ENCODE measurements at regions not wholly inside any gene's neighbourhood (a gene's known extent, or its start where the extent isn't known, plus 50 kb on each side); places are given as distances from the start of the nearest gene placed in this dataset.
"Not testable (repeated sequence)": the region's sequence is repeated elsewhere in the genome, so short reads cannot be mapped to it uniquely, and the experiment has no call there.

GRCh38 chr2:41000374-41000773 lies 548.5 kb upstream of the SLC8A1 start:
- CTCF ChIA-PET, result no interaction called here

GRCh38 chr2:41000906-41001305 lies 549.0 kb upstream of the SLC8A1 start:
- no peak overlapping the region for H3K4me3 Mint-ChIP-seq
- H3K36me3 Mint-ChIP-seq (ENCODE audit: low read depth), result no peaks in the 10 kb centered on the region
- CTCF ChIA-PET, result no interaction called here

More at GRCh38 chr2:41000374-41000773, 548.5 kb upstream of the SLC8A1 start:
- Mint-ChIP-seq H3K4me3 (no peak overlapping the region), H3K27ac (no peak overlapping the region), H3K27me3 (ENCODE audit: low read depth) (no peaks in the 10 kb centered on the region), H3K36me3 (ENCODE audit: low read depth) (no peaks in the 10 kb centered on the region), H3K9me3 (ENCODE audit: insufficient read depth) (no peaks in the 10 kb centered on the region), H3K4me1 (ENCODE audit: low read depth) (no peaks in the 10 kb centered on the region)
- POLR2A ChIA-PET, result no interaction called here
- ATAC-seq (no peak), DNase-seq (no peak)

GRCh38 chr2:41004700-41005099 lies 552.8 kb upstream of the SLC8A1 start:
- Mint-ChIP-seq H3K27ac (no peak overlapping the region), H3K4me1 (ENCODE audit: low read depth) (no peaks in the 10 kb centered on the region), H3K36me3 (ENCODE audit: low read depth) (no peaks in the 10 kb centered on the region), H3K9me3 (ENCODE audit: insufficient read depth) (no peaks in the 10 kb centered on the region), H3K27me3 (ENCODE audit: low read depth) (no peaks in the 10 kb centered on the region), H3K4me3 (no peak overlapping the region)
- DNase-seq, result no peak
- POLR2A ChIA-PET, result no interaction called here
- CTCF ChIA-PET, result no interaction called here
- ATAC-seq, result no peak

More at GRCh38 chr2:41000906-41001305, 549.0 kb upstream of the SLC8A1 start:
- DNase-seq (no peak), ATAC-seq (no peak)
- no peaks in the 10 kb centered on the region for H3K9me3 Mint-ChIP-seq (ENCODE audit: insufficient read depth)
- POLR2A ChIA-PET, result no interaction called here
- H3K4me1 Mint-ChIP-seq (ENCODE audit: low read depth), result no peaks in the 10 kb centered on the region
- H3K27ac Mint-ChIP-seq, result no peak overlapping the region
- H3K27me3 Mint-ChIP-seq (ENCODE audit: low read depth), result no peaks in the 10 kb centered on the region

- DNase-seq, result no peak
- CTCF ChIA-PET, result no interaction called here
- POLR2A ChIA-PET, result no interaction called here
These were observed 568.5 kb upstream of the SLC8A1 start for GRCh38 chr2:41020358-41020757.

GRCh38 chr2:41024816-41025215 lies 572.9 kb upstream of the SLC8A1 start:
- ATAC-seq (no peak), DNase-seq (no peak)

More at GRCh38 chr2:41020358-41020757, 568.5 kb upstream of the SLC8A1 start:
- H3K36me3 Mint-ChIP-seq (ENCODE audit: low read depth), result no peaks in the 10 kb centered on the region
- ATAC-seq, result no peak
- H3K4me1 Mint-ChIP-seq (ENCODE audit: low read depth), result no peaks in the 10 kb centered on the region
- H3K27me3 Mint-ChIP-seq (ENCODE audit: low read depth), result no peaks in the 10 kb centered on the region
- no peaks in the 10 kb centered on the region for H3K9me3 Mint-ChIP-seq (ENCODE audit: insufficient read depth)
- H3K4me3 Mint-ChIP-seq, result no peak overlapping the region
- no peak overlapping the region for H3K27ac Mint-ChIP-seq

GRCh38 chr2:41026613-41027012 lies 574.7 kb upstream of the SLC8A1 start:
- H3K27ac Mint-ChIP-seq, result no peak overlapping the region
- no peaks in the 10 kb centered on the region for H3K9me3 Mint-ChIP-seq (ENCODE audit: insufficient read depth)
- no peaks in the 10 kb centered on the region for H3K36me3 Mint-ChIP-seq (ENCODE audit: low read depth)
- DNase-seq (no peak), ATAC-seq (no peak)
- ChIA-PET CTCF (no interaction called here), POLR2A (no interaction called here)
- no peaks in the 10 kb centered on the region for H3K27me3 Mint-ChIP-seq (ENCODE audit: low read depth)
- H3K4me3 Mint-ChIP-seq, result no peak overlapping the region
- H3K4me1 Mint-ChIP-seq (ENCODE audit: low read depth), result peaks cover 4% of the 10 kb centered on the region

More at GRCh38 chr2:41024816-41025215, 572.9 kb upstream of the SLC8A1 start:
- no peak overlapping the region for H3K27ac Mint-ChIP-seq
- H3K4me3 Mint-ChIP-seq, result no peak overlapping the region
- ChIA-PET CTCF (no interaction called here), POLR2A (no interaction called here)
- no peaks in the 10 kb centered on the region for H3K27me3 Mint-ChIP-seq (ENCODE audit: low read depth)
- no peaks in the 10 kb centered on the region for H3K9me3 Mint-ChIP-seq (ENCODE audit: insufficient read depth)
- no peaks in the 10 kb centered on the region for H3K36me3 Mint-ChIP-seq (ENCODE audit: low read depth)
- peaks cover 4% of the 10 kb centered on the region for H3K4me1 Mint-ChIP-seq (ENCODE audit: low read depth)

- Mint-ChIP-seq H3K36me3 (ENCODE audit: low read depth) (no peaks in the 10 kb centered on the region), H3K27me3 (ENCODE audit: low read depth) (no peaks in the 10 kb centered on the region), H3K4me3 (no peak overlapping the region), H3K9me3 (ENCODE audit: insufficient read depth) (no peaks in the 10 kb centered on the region), H3K4me1 (ENCODE audit: low read depth) (peaks cover 4% of the 10 kb centered on the region), H3K27ac (no peak overlapping the region)
- ChIA-PET CTCF (no interaction called here), POLR2A (no interaction called here)
- ATAC-seq, result no peak
- DNase-seq, result no peak
These were observed 575.2 kb upstream of the SLC8A1 start for GRCh38 chr2:41027095-41027494.

- CTCF ChIA-PET, result no interaction called here
- no peak overlapping the region for H3K27ac Mint-ChIP-seq
These were observed 579.4 kb upstream of the SLC8A1 start for GRCh38 chr2:41031282-41031681.

GRCh38 chr2:41032715-41033114 lies 580.8 kb upstream of the SLC8A1 start:
- Mint-ChIP-seq H3K27ac (no peak overlapping the region), H3K36me3 (ENCODE audit: low read depth) (no peaks in the 10 kb centered on the region), H3K4me3 (no peak overlapping the region), H3K9me3 (ENCODE audit: insufficient read depth) (no peaks in the 10 kb centered on the region), H3K4me1 (ENCODE audit: low read depth) (no peaks in the 10 kb centered on the region), H3K27me3 (ENCODE audit: low read depth) (no peaks in the 10 kb centered on the region)
- ChIA-PET POLR2A (no interaction called here), CTCF (no interaction called here)
- no peak for DNase-seq
- ATAC-seq, result no peak

More at GRCh38 chr2:41031282-41031681, 579.4 kb upstream of the SLC8A1 start:
- Mint-ChIP-seq H3K4me1 (ENCODE audit: low read depth) (peaks cover 4% of the 10 kb centered on the region), H3K27me3 (ENCODE audit: low read depth) (no peaks in the 10 kb centered on the region), H3K9me3 (ENCODE audit: insufficient read depth) (no peaks in the 10 kb centered on the region), H3K36me3 (ENCODE audit: low read depth) (no peaks in the 10 kb centered on the region), H3K4me3 (no peak overlapping the region)
- ATAC-seq (no peak), DNase-seq (no peak)
- POLR2A ChIA-PET, result no interaction called here

GRCh38 chr2:41033127-41033526 lies 581.2 kb upstream of the SLC8A1 start:
- H3K4me3 Mint-ChIP-seq, result no peak overlapping the region
- CTCF ChIA-PET, result no interaction called here
- POLR2A ChIA-PET, result no interaction called here
- H3K9me3 Mint-ChIP-seq (ENCODE audit: insufficient read depth), result no peaks in the 10 kb centered on the region
- DNase-seq (no peak), ATAC-seq (no peak)
- H3K27ac Mint-ChIP-seq, result no peak overlapping the region
- H3K36me3 Mint-ChIP-seq (ENCODE audit: low read depth), result no peaks in the 10 kb centered on the region
- no peaks in the 10 kb centered on the region for H3K27me3 Mint-ChIP-seq (ENCODE audit: low read depth)
- H3K4me1 Mint-ChIP-seq (ENCODE audit: low read depth), result no peaks in the 10 kb centered on the region

GRCh38 chr2:41038408-41038807 lies 586.5 kb upstream of the SLC8A1 start:
- no peak overlapping the region for H3K27ac Mint-ChIP-seq
- no peaks in the 10 kb centered on the region for H3K36me3 Mint-ChIP-seq (ENCODE audit: low read depth)
- no peaks in the 10 kb centered on the region for H3K27me3 Mint-ChIP-seq (ENCODE audit: low read depth)
- DNase-seq (no peak), ATAC-seq (no peak)
- H3K4me3 Mint-ChIP-seq, result no peak overlapping the region
- H3K4me1 Mint-ChIP-seq (ENCODE audit: low read depth), result no peaks in the 10 kb centered on the region
- H3K9me3 Mint-ChIP-seq (ENCODE audit: insufficient read depth), result no peaks in the 10 kb centered on the region
- ChIA-PET POLR2A (no interaction called here), CTCF (no interaction called here)

- H3K27ac Mint-ChIP-seq; CTCF ChIA-PET; ATAC-seq; H3K27me3 Mint-ChIP-seq (ENCODE audit: low read depth); H3K36me3 Mint-ChIP-seq (ENCODE audit: low read depth); DNase-seq; H3K4me3 Mint-ChIP-seq; H3K9me3 Mint-ChIP-seq (ENCODE audit: insufficient read depth); H3K4me1 Mint-ChIP-seq (ENCODE audit: low read depth): not testable (repeated sequence)
- POLR2A ChIA-PET, result interaction anchor here (0.6 kb wide), 1 partner anchor 450 kb away, joined by 3 read pairs; no protein-coding TSS in a partner anchor
These were observed 587.9 kb upstream of the SLC8A1 start for GRCh38 chr2:41039750-41040149.

GRCh38 chr2:41040782-41041520 lies 589.1 kb upstream of the SLC8A1 start:
- POLR2A ChIA-PET, result no interaction called here
- H3K27me3 Mint-ChIP-seq (ENCODE audit: low read depth), result no peaks in the 10 kb centered on the region
- no peaks in the 10 kb centered on the region for H3K36me3 Mint-ChIP-seq (ENCODE audit: low read depth)
- CTCF ChIA-PET, result no interaction called here
- no peak overlapping the region for H3K4me3 Mint-ChIP-seq
- ATAC-seq (no peak), DNase-seq (no peak)
- no peaks in the 10 kb centered on the region for H3K9me3 Mint-ChIP-seq (ENCODE audit: insufficient read depth)
- no peak overlapping the region for H3K27ac Mint-ChIP-seq
- H3K4me1 Mint-ChIP-seq (ENCODE audit: low read depth), result no peaks in the 10 kb centered on the region
